ENCODE measurements at regions not wholly inside any gene's neighbourhood (a gene's known extent, or its start where the extent isn't known, plus 50 kb on each side); places are given as distances from the start of the nearest gene placed in this dataset.

DNA sequence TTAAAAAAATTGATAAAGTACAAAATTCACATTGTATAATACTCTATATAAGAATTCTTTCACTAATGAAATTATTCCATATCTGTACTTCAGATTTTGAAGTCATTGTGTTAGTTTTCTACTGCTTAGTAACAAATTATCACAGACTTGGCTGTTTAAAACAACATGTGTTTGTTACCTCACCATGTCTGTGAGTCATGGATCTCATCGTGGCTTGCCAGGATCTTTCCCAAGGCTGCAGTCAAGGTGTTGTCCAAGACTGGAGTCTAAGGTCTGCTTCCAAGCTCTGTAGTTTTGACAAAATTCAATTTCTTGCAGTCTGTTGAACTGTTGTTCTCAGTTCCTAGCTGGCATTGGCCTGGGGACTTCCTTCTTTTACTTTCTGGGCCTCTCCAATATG lies 1286.9 kb downstream of the ADGRL3 start:
- no peak for DNase-seq (ENCODE audit: low spot score)
- in situ Hi-C loops (cut with MboI; ENCODE audit: low sequenced_read_pairs, unreplicated experiment) = no loop called here
- TF ChIP-seq, protein P1, sequence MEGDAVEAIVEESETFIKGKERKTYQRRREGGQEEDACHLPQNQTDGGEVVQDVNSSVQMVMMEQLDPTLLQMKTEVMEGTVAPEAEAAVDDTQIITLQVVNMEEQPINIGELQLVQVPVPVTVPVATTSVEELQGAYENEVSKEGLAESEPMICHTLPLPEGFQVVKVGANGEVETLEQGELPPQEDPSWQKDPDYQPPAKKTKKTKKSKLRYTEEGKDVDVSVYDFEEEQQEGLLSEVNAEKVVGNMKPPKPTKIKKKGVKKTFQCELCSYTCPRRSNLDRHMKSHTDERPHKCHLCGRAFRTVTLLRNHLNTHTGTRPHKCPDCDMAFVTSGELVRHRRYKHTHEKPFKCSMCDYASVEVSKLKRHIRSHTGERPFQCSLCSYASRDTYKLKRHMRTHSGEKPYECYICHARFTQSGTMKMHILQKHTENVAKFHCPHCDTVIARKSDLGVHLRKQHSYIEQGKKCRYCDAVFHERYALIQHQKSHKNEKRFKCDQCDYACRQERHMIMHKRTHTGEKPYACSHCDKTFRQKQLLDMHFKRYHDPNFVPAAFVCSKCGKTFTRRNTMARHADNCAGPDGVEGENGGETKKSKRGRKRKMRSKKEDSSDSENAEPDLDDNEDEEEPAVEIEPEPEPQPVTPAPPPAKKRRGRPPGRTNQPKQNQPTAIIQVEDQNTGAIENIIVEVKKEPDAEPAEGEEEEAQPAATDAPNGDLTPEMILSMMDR (IDR thresholded peaks at IDR 0.05; ENCODE audit: borderline replicate concordance, control extremely low read depth, extremely low read depth, insufficient read depth, missing control alignments) = no peak

DNA sequence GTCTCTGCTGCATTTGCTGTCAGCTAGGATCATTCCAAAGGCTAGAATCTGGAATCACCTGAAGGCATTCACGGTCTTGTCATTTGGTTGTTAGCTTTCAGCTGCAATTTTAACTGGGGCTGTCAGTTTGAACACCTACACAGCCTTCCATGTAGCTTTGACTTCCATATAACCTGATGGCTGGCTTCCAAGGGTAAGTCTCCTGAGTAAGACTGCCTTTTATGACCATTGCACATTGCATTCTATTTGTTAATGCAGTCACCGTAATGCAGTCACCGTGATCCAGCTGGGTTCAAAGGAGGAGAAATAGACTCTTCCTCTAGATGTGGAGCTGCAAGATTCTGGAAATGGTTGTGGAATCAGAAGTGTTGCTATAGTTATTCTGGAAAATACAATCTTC lies 1284.2 kb downstream of the ADGRL3 start:
- TF ChIP-seq, protein P1 (IDR thresholded peaks at IDR 0.05; ENCODE audit: borderline replicate concordance, control extremely low read depth, extremely low read depth, insufficient read depth, missing control alignments) = no peak
- in situ Hi-C loops (cut with MboI; ENCODE audit: low sequenced_read_pairs, unreplicated experiment) = no loop called here
- DNase-seq (ENCODE audit: low spot score) = no peak

DNA sequence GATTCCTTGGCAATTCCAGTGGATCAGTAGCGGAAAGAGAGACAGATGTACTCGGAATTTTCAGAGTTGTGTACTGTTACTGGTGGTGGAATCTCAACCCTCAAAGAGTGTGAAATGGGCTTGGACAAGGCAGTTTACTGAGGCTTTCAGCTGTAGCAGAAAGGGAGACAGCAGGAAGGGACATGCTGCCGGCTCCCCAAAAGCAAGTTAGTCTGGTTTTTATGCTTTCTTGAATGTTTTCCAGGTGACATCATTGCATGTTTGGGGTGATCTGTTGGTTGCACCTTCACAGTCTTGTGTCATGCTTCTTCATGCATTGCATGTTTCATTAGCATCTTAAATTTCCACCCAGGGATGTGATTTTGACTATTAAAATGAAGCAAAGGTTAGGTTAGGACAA lies 1282.2 kb downstream of the ADGRL3 start:
- in situ Hi-C loops (cut with MboI; ENCODE audit: low sequenced_read_pairs, unreplicated experiment) = no loop called here

DNA sequence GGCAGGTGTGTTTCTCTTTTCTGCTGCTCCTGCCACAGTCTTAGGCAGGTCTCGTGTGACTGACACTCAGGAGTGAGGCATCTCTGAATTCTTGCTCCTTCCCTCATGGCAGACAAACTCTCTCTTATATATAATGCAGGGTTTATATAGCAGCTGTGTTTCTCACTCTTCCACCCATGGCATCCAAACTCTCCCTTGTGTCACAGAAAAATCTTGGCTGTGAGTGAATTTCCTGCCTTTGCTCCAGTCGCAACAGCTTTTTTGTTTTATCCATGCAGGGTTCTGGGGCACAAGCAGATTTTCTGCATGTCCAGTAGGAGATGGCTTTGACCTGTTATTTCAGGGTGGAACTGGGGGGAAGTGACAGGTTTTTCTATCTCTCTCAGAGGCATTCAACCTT lies 1275.5 kb downstream of the ADGRL3 start:
- no peak for DNase-seq (ENCODE audit: low spot score)
- in situ Hi-C loops (cut with MboI; ENCODE audit: low sequenced_read_pairs, unreplicated experiment) = no loop called here
- TF ChIP-seq, protein P1 (IDR thresholded peaks at IDR 0.05; ENCODE audit: borderline replicate concordance, control extremely low read depth, extremely low read depth, insufficient read depth, missing control alignments) = no peak

More for the DNA sequence above, 1282.2 kb downstream of the ADGRL3 start:
- TF ChIP-seq, protein P1 (IDR thresholded peaks at IDR 0.05; ENCODE audit: borderline replicate concordance, control extremely low read depth, extremely low read depth, insufficient read depth, missing control alignments) = no peak
- DNase-seq (ENCODE audit: low spot score) = no peak

DNA sequence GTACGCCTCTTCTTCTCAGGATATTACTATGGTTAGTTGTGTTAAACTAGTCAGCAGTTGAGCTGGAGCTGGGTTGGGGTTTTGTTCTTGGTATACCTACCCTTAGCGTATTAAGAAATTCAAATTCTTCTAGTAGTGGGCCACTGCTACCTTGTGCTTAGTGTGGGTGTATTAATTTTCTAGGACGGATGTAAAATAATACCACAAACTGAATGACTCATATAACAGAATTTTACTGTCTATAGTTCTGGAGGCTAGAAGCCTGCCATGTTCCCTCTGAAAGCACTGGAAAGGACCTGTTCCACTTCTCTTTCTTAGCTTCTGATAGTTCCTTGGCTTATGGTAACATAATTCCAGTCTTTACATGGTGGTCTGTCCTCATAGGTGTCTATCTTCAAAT lies 1274.7 kb downstream of the ADGRL3 start:
- DNase-seq (ENCODE audit: low spot score) = no peak
- TF ChIP-seq, protein P1 (IDR thresholded peaks at IDR 0.05; ENCODE audit: borderline replicate concordance, control extremely low read depth, extremely low read depth, insufficient read depth, missing control alignments) = no peak
- in situ Hi-C loops (cut with MboI; ENCODE audit: low sequenced_read_pairs, unreplicated experiment) = no loop called here

DNA sequence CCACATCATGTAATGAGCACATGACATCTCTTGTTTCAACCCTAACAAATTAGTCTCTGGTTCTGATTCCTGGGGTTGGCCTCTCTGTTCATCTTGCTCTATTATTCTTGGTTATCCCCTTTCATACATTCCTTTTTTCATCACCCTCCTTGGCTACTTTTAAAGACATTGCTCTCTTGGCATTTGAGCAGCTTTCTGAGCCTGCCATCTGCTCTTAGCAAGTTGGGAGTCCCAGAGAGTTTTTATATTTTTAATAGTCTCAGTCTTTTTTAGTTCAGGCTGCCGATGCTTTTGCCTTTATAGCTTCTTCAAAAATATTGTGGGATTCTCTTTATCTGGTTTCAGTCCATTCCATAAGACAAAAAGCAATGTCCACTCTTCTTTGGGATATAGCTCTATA lies 1270.9 kb downstream of the ADGRL3 start:
- in situ Hi-C loops (cut with MboI; ENCODE audit: low sequenced_read_pairs, unreplicated experiment) = no loop called here
- no peak for DNase-seq (ENCODE audit: low spot score)
- TF ChIP-seq, protein P1 (IDR thresholded peaks at IDR 0.05; ENCODE audit: borderline replicate concordance, control extremely low read depth, extremely low read depth, insufficient read depth, missing control alignments) = no peak
